HCT116 (cell line): ENCODE measurements at regions not wholly inside any gene's neighbourhood (a gene's known extent, or its start where the extent isn't known, plus 50 kb on each side); places are given as distances from the start of the nearest gene placed in this dataset.

Experiments used
- CTCF ChIP-seq, 3 experiments: fragments of 200-600 bp in 1 of 3; sonication (generic) in 1 of 3; IDR thresholded peaks in 2 of 3; conservative IDR thresholded peaks in 1 of 3; 2 replicates each; pipeline ENCODE4 v1.5.1; 2012 to 2017; ENCODE audit warnings: low read depth in 2 of 3, low read length in 2 of 3, antibody characterized with exemption in 1 of 3, borderline replicate concordance in 1 of 3, control low read depth in 1 of 3, mild to moderate bottlenecking in 1 of 3, mixed read lengths in 1 of 3, mixed run types in 1 of 3, moderate library complexity in 1 of 3; ENCODE audit not compliant: insufficient read depth in 1 of 3
- EZH2 ChIP-seq: fragments of 200-600 bp; sonication (generic); IDR thresholded peaks from 2 replicates; pipeline ENCODE4 v1.6.1; 2017; ENCODE audit warnings: antibody characterized with exemption, mixed run types
- YY1 ChIP-seq: IDR thresholded peaks from 2 replicates; pipeline ENCODE4 v1.6.1; 2011; ENCODE audit warnings: low read length, low read depth, moderate library complexity, mild to moderate bottlenecking; ENCODE audit not compliant: insufficient replicate concordance; ENCODE audit errors: extremely low read depth
- ZFX ChIP-seq: fragments of 450-650 bp; IDR thresholded peaks from 2 replicates; pipeline ENCODE4 v1.6.1; 2017
- ZNF274 ChIP-seq: fragments of 200-500 bp; sonication (Bioruptor generic); IDR thresholded peaks from 2 replicates; pipeline ENCODE4 v1.6.1; 2014; ENCODE audit warnings: mild to moderate bottlenecking, low read depth, low read length, inconsistent platforms

DNA sequence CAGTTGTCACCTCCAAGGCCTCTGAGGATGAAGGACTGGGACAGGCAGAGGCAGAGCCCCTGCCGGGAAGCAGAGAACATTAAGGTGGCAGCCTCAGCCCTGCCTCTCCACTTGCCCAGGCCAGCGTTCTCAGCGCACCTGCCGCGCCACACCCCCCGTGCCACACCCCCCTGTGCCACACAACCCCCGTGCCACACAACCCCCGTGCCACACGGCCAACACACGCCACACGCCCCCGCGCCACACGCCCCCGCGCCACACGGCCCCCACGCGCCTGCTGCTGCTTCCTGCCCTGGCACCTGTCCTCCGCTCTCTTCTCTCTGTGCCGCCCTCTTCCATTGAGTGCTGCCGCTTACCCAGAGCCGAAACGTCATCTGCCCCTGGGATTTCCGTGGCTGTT is 58.0 kb upstream of the ZFP42 start:
- TF ChIP-seq ZFX: no peak
- TF ChIP-seq ZNF274: no peak
- no peak for TF ChIP-seq EZH2
- no peak for TF ChIP-seq CTCF (IDR thresholded peaks at IDR 0.05 in 2 of 3, conservative IDR thresholded peaks at IDR 0.05 in 1 of 3; ENCODE audit: borderline replicate concordance in 1 of 3, insufficient read depth in 1 of 3, low read depth in 2 of 3, low read length in 2 of 3)
- TF ChIP-seq YY1: no peak
